A549 (cell line): ENCODE measurements at regions not wholly inside any gene's neighbourhood (a gene's known extent, or its start where the extent isn't known, plus 50 kb on each side); places are given as distances from the start of the nearest gene placed in this dataset.

Experiments used
- CTCF ChIP-seq: fragments of >200 bp; sonication (Bioruptor Twin); formaldehyde crosslinking; IDR thresholded peaks from 3 replicates; pipeline ENCODE4 v1.5.1; 2016
- ELK1 ChIP-seq: fragments of 150-350 bp; IDR thresholded peaks from 2 replicates; pipeline ENCODE4 v1.6.1; 2014; ENCODE audit warnings: low read depth, mild to moderate bottlenecking, low read length
- HDAC2 ChIP-seq: fragments of 200-600 bp; sonication (generic); IDR thresholded peaks from 2 replicates; pipeline ENCODE4 v1.6.1; 2016
- JUNB ChIP-seq: fragments of >200 bp; sonication (Bioruptor Twin); formaldehyde crosslinking; IDR thresholded peaks from 2 replicates; pipeline ENCODE4 v1.6.1; 2016
- MAX ChIP-seq: IDR thresholded peaks from 2 replicates; pipeline ENCODE4 v1.6.1; 2012
- RCOR1 ChIP-seq: fragments of 150-350 bp; IDR thresholded peaks from 2 replicates; pipeline ENCODE4 v1.6.1; 2014; ENCODE audit warnings: antibody characterized with exemption, low read length, low read depth
- REST ChIP-seq: fragments of 200-600 bp; sonication (generic); IDR thresholded peaks from 2 replicates; pipeline ENCODE4 v1.6.1; 2016; ENCODE audit warnings: antibody characterized with exemption, mild to moderate bottlenecking, moderate library complexity
- USF2 ChIP-seq: fragments of 450-650 bp; IDR thresholded peaks from 2 replicates; pipeline ENCODE4 v1.6.1; 2014; ENCODE audit warnings: antibody characterized with exemption

GRCh38 chr3:67123914-67124313 lies 125.8 kb downstream of the KBTBD8 start:
- TF ChIP-seq CTCF = no peak
- no peak for TF ChIP-seq USF2
- no peak for TF ChIP-seq JUNB
- no peak for TF ChIP-seq HDAC2
- TF ChIP-seq RCOR1 = no peak
- TF ChIP-seq REST = no peak
- no peak for TF ChIP-seq MAX
- TF ChIP-seq ELK1 = no peak
